IMR-90 (cell line): ENCODE measurements at regions not wholly inside any gene's neighbourhood (a gene's known extent, or its start where the extent isn't known, plus 50 kb on each side); places are given as distances from the start of the nearest gene placed in this dataset.
A peak's percentile ranks its signal among the peaks of the same experiment; 100 is the strongest.

Source experiments
- ATAC-seq: fragments of 200-7000 bp; cut with Tn5 transposase; 2 replicates; pipeline ENCODE4 v1.9.1; 2020; ENCODE audit warnings: low read depth, mild to moderate bottlenecking, moderate library complexity
- BruUV-seq: library from RNA; stranded (reverse); fragments of 400-500 nt; replicated peaks from 2 replicates; lab custom pipeline; 2021; lab: Mats Ljungman, UMichigan
- CTCF ChIA-PET: fragments of 300-600 bp; formaldehyde crosslinking; extraction: SDS; loops from one replicate; lab custom pipeline; 2021; ENCODE audit warnings: antibody characterized with exemption; lab: Yijun Ruan, JAX
- POLR2A ChIA-PET: fragments of 300-600 bp; sonication (Branson Sonifier 250); formaldehyde crosslinking; loops from one replicate; lab custom pipeline; 2022; ENCODE audit warnings: antibody characterized with exemption; ENCODE audit not compliant: unreplicated experiment; lab: Charles Lee
- DNase-seq: peaks from one replicate; pipeline ENCODE4 v3.0.0; 2013
- H2AFZ ChIP-seq: replicated peaks from 2 replicates; pipeline ENCODE3; 2013; ENCODE audit warnings: low read length, mild to moderate bottlenecking; ENCODE audit not compliant: poor library complexity
- H2AK5ac ChIP-seq: 2 replicates; pipeline ENCODE4 v1.6.1; 2013; ENCODE audit warnings: low read depth, low read length, inconsistent platforms
- H2AK9ac ChIP-seq: replicated peaks from 2 replicates; pipeline ENCODE3; 2013; ENCODE audit warnings: mild to moderate bottlenecking, low read depth, low read length, moderate library complexity; ENCODE audit not compliant: poor library complexity
- H2BK120ac ChIP-seq: 2 replicates; pipeline ENCODE4 v1.6.1; 2013; ENCODE audit warnings: low read depth, low read length, inconsistent platforms
- H2BK15ac ChIP-seq: 3 replicates; pipeline ENCODE4 v1.6.1; 2013; ENCODE audit warnings: low read depth, low read length, inconsistent platforms
- H2BK20ac ChIP-seq: 2 replicates; pipeline ENCODE4 v1.6.1; 2013; ENCODE audit warnings: low read depth, mild to moderate bottlenecking, inconsistent platforms, low read length, moderate library complexity
- H2BK5ac ChIP-seq: 2 replicates; pipeline ENCODE4 v1.6.1; 2013; ENCODE audit warnings: mild to moderate bottlenecking, low read depth, low read length, inconsistent platforms; ENCODE audit not compliant: poor library complexity, severe bottlenecking
- H3K14ac ChIP-seq: replicated peaks from 2 replicates; pipeline ENCODE4 v1.6.1; 2013; ENCODE audit warnings: low read depth, low read length, inconsistent platforms
- H3K18ac ChIP-seq: 2 replicates; pipeline ENCODE4 v1.6.1; 2013; ENCODE audit warnings: low read depth, low read length, control low read depth
- H3K23ac ChIP-seq: 2 replicates; pipeline ENCODE4 v1.6.1; 2013; ENCODE audit warnings: low read depth, low read length, inconsistent platforms
- H3K27ac ChIP-seq: 2 replicates; pipeline ENCODE4 v1.5.1; 2013; ENCODE audit warnings: mild to moderate bottlenecking, control low read depth, low read length; ENCODE audit not compliant: insufficient read depth
- H3K27me3 ChIP-seq: 2 replicates; pipeline ENCODE4 v1.6.1; 2013; ENCODE audit warnings: low read length; ENCODE audit not compliant: control insufficient read depth, insufficient read depth
- H3K36me3 ChIP-seq: 2 replicates; pipeline ENCODE4 v1.6.1; 2013; ENCODE audit warnings: low read length, mixed read lengths; ENCODE audit not compliant: control insufficient read depth, insufficient read depth
- H3K4ac ChIP-seq: 2 replicates; pipeline ENCODE4 v1.6.1; 2013; ENCODE audit warnings: low read depth, low read length, inconsistent platforms
- H3K4me1 ChIP-seq: 2 replicates; pipeline ENCODE4 v1.6.1; 2013; ENCODE audit warnings: low read length, mixed read lengths; ENCODE audit not compliant: control insufficient read depth, insufficient read depth
- H3K4me2 ChIP-seq: 2 replicates; pipeline ENCODE4 v1.6.1; 2013; ENCODE audit warnings: low read depth, mild to moderate bottlenecking, control low read depth, low read length, moderate library complexity
- H3K4me3 ChIP-seq: 2 replicates; pipeline ENCODE4 v1.5.1; 2013; ENCODE audit warnings: low read depth, mild to moderate bottlenecking, control low read depth, low read length, moderate library complexity; ENCODE audit not compliant: insufficient read depth
- H3K56ac ChIP-seq: 2 replicates; pipeline ENCODE4 v1.6.1; 2013; ENCODE audit warnings: low read length, inconsistent platforms; ENCODE audit not compliant: insufficient read depth; ENCODE audit errors: extremely low read depth
- H3K79me1 ChIP-seq, 2 experiments: 2 replicates each; pipeline ENCODE4 v1.6.1; 2013; ENCODE audit warnings: low read length in 2 of 2, inconsistent platforms in 1 of 2, low read depth in 1 of 2
- H3K9ac ChIP-seq: 2 replicates; pipeline ENCODE4 v1.6.1; 2013; ENCODE audit warnings: low read depth, low read length, control low read depth
- H3K9me1 ChIP-seq: 2 replicates; pipeline ENCODE4 v1.6.1; 2013; ENCODE audit warnings: low read length, inconsistent platforms; ENCODE audit not compliant: insufficient read depth
- H3K9me3 ChIP-seq: 2 replicates; pipeline ENCODE4 v1.6.1; 2013; ENCODE audit warnings: low read length; ENCODE audit not compliant: control insufficient read depth, insufficient read depth
- H4K20me1 ChIP-seq: 2 replicates; pipeline ENCODE4 v1.6.1; 2013; ENCODE audit warnings: low read length, inconsistent platforms; ENCODE audit not compliant: insufficient read depth
- H4K5ac ChIP-seq: 2 replicates; pipeline ENCODE4 v1.6.1; 2013; ENCODE audit warnings: mild to moderate bottlenecking, low read depth, low read length, control low read depth
- H4K8ac ChIP-seq, 2 experiments: 2 replicates each; pipeline ENCODE4 v1.6.1; 2013; ENCODE audit warnings: low read depth in 2 of 2, low read length in 2 of 2, control low read depth in 1 of 2, inconsistent platforms in 1 of 2
- H4K91ac ChIP-seq: 2 replicates; pipeline ENCODE4 v1.6.1; 2013; ENCODE audit warnings: low read depth, low read length, inconsistent platforms; ENCODE audit not compliant: insufficient read depth
- CEBPB ChIP-seq: IDR thresholded peaks from 2 replicates; pipeline ENCODE4 v1.6.1; 2012; ENCODE audit warnings: low read depth, low read length, improper control_type of control experiment
- CHD1 ChIP-seq: IDR thresholded peaks from 2 replicates; pipeline ENCODE4 v1.6.1; 2012; ENCODE audit warnings: low read depth, low read length, improper control_type of control experiment
- MAZ ChIP-seq: IDR thresholded peaks from 2 replicates; pipeline ENCODE4 v1.6.1; 2012; ENCODE audit warnings: low read depth, mild to moderate bottlenecking, low read length, improper control_type of control experiment, moderate library complexity, borderline replicate concordance
- POLR2A ChIP-seq: IDR thresholded peaks from 2 replicates; pipeline ENCODE4 v1.6.1; 2012; ENCODE audit warnings: mild to moderate bottlenecking, low read depth, low read length
- RAD21 ChIP-seq: IDR thresholded peaks from 2 replicates; pipeline ENCODE4 v1.6.1; 2012; ENCODE audit warnings: low read length, improper control_type of control experiment
- WGBS, 2 experiments: methylation state at CpG; one replicate each; pipeline versions ENCODE4 v1.1.5 to v1.1.7; 2013; ENCODE audit warnings: missing lambda C conversion rate in 2 of 2; ENCODE audit not compliant: insufficient read length in 1 of 2; ENCODE audit errors: extremely low coverage in 2 of 2; 5-methylcytosine and 5-hydroxymethylcytosine counted together
- dilution Hi-C: fragments of 300-500 bp; cut with HindIII; formaldehyde crosslinking; loops from one replicate; pipeline ENCODE4 v1.14.3; 2018; ENCODE audit warnings: low sequenced_read_pairs; ENCODE audit not compliant: unreplicated experiment
- in situ Hi-C: fragments of 300-500 bp; cut with MboI; formaldehyde crosslinking; loops from 3 replicates; pipeline ENCODE4 v1.14.3; 2019; ENCODE audit warnings: low sequenced_read_pairs, inconsistent platforms, mixed read lengths
- intact Hi-C: fragments of 100-400 bp; cut with micrococcal nuclease; formaldehyde crosslinking; loops from 2 replicates; pipeline ENCODE4 v1.10.0; 2022
- TF ChIP-seq, protein P1 (sequence below): fragments of 150-350 bp; IDR thresholded peaks from 2 replicates; pipeline ENCODE4 v1.6.1; 2016; ENCODE audit warnings: low read depth, mild to moderate bottlenecking, low read length, moderate library complexity, borderline replicate concordance
- TF ChIP-seq, protein P2 (sequence below): fragments of 150-350 bp; IDR thresholded peaks from 2 replicates; pipeline ENCODE4 v1.6.1; 2017; ENCODE audit warnings: mild to moderate bottlenecking, antibody characterized with exemption, low read length, low read depth
- TF ChIP-seq, protein P3 (sequence below): conservative IDR thresholded peaks from 2 replicates; pipeline ENCODE4 v1.5.1; 2012; ENCODE audit warnings: mild to moderate bottlenecking, low read depth, low read length, improper control_type of control experiment

DNA sequence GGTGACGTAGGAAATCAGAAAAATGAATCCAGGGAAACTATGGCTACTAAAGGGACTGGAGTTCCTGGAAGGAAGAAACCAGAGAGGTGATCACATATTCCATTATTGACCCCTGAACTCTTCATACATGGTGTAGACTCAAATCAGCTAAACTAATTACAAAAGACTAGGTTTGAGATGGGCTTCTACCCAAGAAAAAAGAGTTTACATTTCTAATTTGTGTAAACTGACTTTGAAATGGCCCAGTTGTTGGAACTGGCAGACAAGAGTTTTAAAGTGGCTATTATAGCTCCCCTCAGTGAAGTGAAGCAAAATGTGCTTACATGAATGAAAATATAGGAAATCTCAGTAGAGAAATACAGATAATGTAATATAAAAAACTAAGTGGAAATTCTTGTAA, 1619.4 kb upstream of the SEL1L start:
- H2BK5ac ChIP-seq = peak overlapping the region; percentile 61
- peak; percentile 37 for ATAC-seq
- H3K27ac ChIP-seq = peak overlapping the region; percentile 99; the same call in 1 of the 2 replicates
- peak overlapping the region; percentile 52 for H3K4me2 ChIP-seq
- no peaks in the 10 kb centered on the region for H4K20me1 ChIP-seq
- H3K18ac ChIP-seq = peak overlapping the region; percentile 95
- H3K9ac ChIP-seq = no peak overlapping the region
- H2AFZ ChIP-seq = no peak overlapping the region
- no peak overlapping the region for H2AK5ac ChIP-seq
- H2BK120ac ChIP-seq = no peak overlapping the region
- no peak overlapping the region for H2AK9ac ChIP-seq
- H3K4ac ChIP-seq = 0 out of 2 replicates have a peak overlapping the region, but pooled peaks have one; percentile 8
- in situ Hi-C loops = no loop called here
- H2BK20ac ChIP-seq = peak overlapping the region; percentile 64; the same call in 1 of the 2 replicates
- DNase-seq = no peak
- peak overlapping the region; percentile 31; the same call in 1 of the 2 replicates for H4K91ac ChIP-seq
- H3K79me1 ChIP-seq = no peaks in the 10 kb centered on the region
- H3K9me1 ChIP-seq = no peaks in the 10 kb centered on the region
- intact Hi-C loops = no loop called here
- peaks cover 2% of the 10 kb centered on the region; the same call in 1 of the 2 replicates for H3K4me1 ChIP-seq
- no TSS peak for BruUV-seq
- TF ChIP-seq, protein P1, sequence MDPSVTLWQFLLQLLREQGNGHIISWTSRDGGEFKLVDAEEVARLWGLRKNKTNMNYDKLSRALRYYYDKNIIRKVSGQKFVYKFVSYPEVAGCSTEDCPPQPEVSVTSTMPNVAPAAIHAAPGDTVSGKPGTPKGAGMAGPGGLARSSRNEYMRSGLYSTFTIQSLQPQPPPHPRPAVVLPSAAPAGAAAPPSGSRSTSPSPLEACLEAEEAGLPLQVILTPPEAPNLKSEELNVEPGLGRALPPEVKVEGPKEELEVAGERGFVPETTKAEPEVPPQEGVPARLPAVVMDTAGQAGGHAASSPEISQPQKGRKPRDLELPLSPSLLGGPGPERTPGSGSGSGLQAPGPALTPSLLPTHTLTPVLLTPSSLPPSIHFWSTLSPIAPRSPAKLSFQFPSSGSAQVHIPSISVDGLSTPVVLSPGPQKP = no peak
- TF ChIP-seq, protein P2, sequence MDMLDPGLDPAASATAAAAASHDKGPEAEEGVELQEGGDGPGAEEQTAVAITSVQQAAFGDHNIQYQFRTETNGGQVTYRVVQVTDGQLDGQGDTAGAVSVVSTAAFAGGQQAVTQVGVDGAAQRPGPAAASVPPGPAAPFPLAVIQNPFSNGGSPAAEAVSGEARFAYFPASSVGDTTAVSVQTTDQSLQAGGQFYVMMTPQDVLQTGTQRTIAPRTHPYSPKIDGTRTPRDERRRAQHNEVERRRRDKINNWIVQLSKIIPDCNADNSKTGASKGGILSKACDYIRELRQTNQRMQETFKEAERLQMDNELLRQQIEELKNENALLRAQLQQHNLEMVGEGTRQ = no peak
- TF ChIP-seq MAZ (no peak), RAD21 (no peak), POLR2A (no peak), CHD1 (no peak), CEBPB (no peak)
- TF ChIP-seq, protein P3, sequence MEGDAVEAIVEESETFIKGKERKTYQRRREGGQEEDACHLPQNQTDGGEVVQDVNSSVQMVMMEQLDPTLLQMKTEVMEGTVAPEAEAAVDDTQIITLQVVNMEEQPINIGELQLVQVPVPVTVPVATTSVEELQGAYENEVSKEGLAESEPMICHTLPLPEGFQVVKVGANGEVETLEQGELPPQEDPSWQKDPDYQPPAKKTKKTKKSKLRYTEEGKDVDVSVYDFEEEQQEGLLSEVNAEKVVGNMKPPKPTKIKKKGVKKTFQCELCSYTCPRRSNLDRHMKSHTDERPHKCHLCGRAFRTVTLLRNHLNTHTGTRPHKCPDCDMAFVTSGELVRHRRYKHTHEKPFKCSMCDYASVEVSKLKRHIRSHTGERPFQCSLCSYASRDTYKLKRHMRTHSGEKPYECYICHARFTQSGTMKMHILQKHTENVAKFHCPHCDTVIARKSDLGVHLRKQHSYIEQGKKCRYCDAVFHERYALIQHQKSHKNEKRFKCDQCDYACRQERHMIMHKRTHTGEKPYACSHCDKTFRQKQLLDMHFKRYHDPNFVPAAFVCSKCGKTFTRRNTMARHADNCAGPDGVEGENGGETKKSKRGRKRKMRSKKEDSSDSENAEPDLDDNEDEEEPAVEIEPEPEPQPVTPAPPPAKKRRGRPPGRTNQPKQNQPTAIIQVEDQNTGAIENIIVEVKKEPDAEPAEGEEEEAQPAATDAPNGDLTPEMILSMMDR = no peak
- H3K27me3 ChIP-seq = no peaks in the 10 kb centered on the region
- dilution Hi-C loops = no loop called here
- CTCF ChIA-PET = interaction anchor here (0.6 to 0.8 kb wide), 2 partner anchors 15 to 757 kb away, joined by 3 read pairs; no protein-coding TSS in a partner anchor
- H3K14ac ChIP-seq = 0 out of 2 replicates have a peak overlapping the region, but pooled peaks have one; percentile 22
- no peaks in the 10 kb centered on the region for H3K36me3 ChIP-seq
- peak overlapping the region; percentile 87 for H4K5ac ChIP-seq
- POLR2A ChIA-PET = no interaction called here
- no peak overlapping the region for H3K4me3 ChIP-seq
- H4K8ac ChIP-seq = peak overlapping the region in 1 of 2 experiments; percentile 40; a peak in 1 of 4 replicates
- no CpG with 5 or more reads among the region's 1 CpG for WGBS, 2 experiments
- H3K23ac ChIP-seq = no peak overlapping the region
- H3K56ac ChIP-seq = no peak overlapping the region
- peak overlapping the region; percentile 93; the same call in 1 of the 3 replicates for H2BK15ac ChIP-seq
- no peaks in the 10 kb centered on the region for H3K9me3 ChIP-seq
